ENCODE measurements at regions not wholly inside any gene's neighbourhood (a gene's known extent, or its start where the extent isn't known, plus 50 kb on each side); places are given as distances from the start of the nearest gene placed in this dataset.

DNA sequence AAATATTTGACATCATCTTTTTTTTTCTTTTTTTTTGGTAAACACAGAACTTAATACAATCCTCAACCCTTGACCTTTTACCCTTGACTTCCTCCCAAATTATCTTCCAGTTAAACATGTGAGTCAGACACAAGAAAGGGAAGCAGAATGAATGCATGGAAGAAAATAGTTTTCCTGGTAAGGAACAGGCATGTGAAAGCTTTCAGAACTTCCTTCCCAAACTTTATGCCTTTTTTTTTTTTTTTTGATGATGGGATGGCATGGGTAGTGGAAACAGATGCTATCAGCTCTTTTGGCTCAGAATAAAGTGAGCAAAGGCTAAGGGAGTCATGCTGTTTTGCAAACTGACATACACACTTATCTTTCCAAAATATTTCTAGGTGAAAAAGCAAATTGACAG lies 1079.1 kb downstream of the TTLL7 start:
- TF ChIP-seq POLR2A (IDR thresholded peaks at IDR 0.05) (no peak), CTCF (IDR thresholded peaks at IDR 0.05) (no peak)
